Keratinocyte (primary cell): ENCODE measurements at regions not wholly inside any gene's neighbourhood (a gene's known extent, or its start where the extent isn't known, plus 50 kb on each side); places are given as distances from the start of the nearest gene placed in this dataset.

Experiments
- DNase-seq: peaks from one replicate; pipeline ENCODE4 v3.0.0-alpha.2; 2011; ENCODE audit warnings: low read depth, missing footprints, low spot score
- FAIRE-seq: peaks from 2 replicates; lab custom pipeline; 2011; peaks lifted over from hg19 to GRCh38; lab: Jason Lieb, UNC
- H2AFZ ChIP-seq: 2 replicates; pipeline ENCODE4 v1.6.0; 2012; ENCODE audit warnings: low read length, control low read depth, inconsistent platforms; ENCODE audit not compliant: control insufficient read depth
- H3K27ac ChIP-seq: 2 replicates; pipeline ENCODE4 v1.5.1; 2011; ENCODE audit warnings: low read length; ENCODE audit not compliant: control insufficient read depth, insufficient read depth
- H3K27me3 ChIP-seq: 3 replicates; pipeline ENCODE4 v1.6.0; 2011; ENCODE audit warnings: low read length; ENCODE audit not compliant: control insufficient read depth, insufficient read depth; ENCODE audit errors: extremely low read depth
- H3K36me3 ChIP-seq, 2 experiments: 2 replicates in 1 of 2; 3 replicates in 1 of 2; pipeline ENCODE4 v1.5.1; 2011; ENCODE audit warnings: low read length in 2 of 2, mild to moderate bottlenecking in 1 of 2; ENCODE audit not compliant: control insufficient read depth in 2 of 2, insufficient read depth in 2 of 2; ENCODE audit errors: extremely low read depth in 1 of 2
- H3K4me1 ChIP-seq: 3 replicates; pipeline ENCODE4 v1.5.1; 2011; ENCODE audit warnings: low read length; ENCODE audit not compliant: control insufficient read depth, insufficient read depth; ENCODE audit errors: extremely low read depth
- H3K4me2 ChIP-seq: 3 replicates; pipeline ENCODE4 v1.6.0; 2011; ENCODE audit warnings: low read depth, low read length; ENCODE audit not compliant: control insufficient read depth, insufficient read depth; ENCODE audit errors: extremely low read depth
- H3K4me3 ChIP-seq, 3 experiments: fragments of 200-600 bp in 1 of 3; sonication (generic) in 1 of 3; 2 replicates in 2 of 3; 3 replicates in 1 of 3; pipeline ENCODE4 v1.5.1; 2011 to 2016; ENCODE audit warnings: low read length in 3 of 3, mild to moderate bottlenecking in 3 of 3, control low read depth in 2 of 3, inconsistent platforms in 1 of 3, low read depth in 1 of 3, mixed read lengths in 1 of 3, mixed run types in 1 of 3, moderate library complexity in 1 of 3; ENCODE audit not compliant: control insufficient read depth in 2 of 3, insufficient read depth in 2 of 3; ENCODE audit errors: extremely low read depth in 1 of 3
- H3K79me2 ChIP-seq: 2 replicates; pipeline ENCODE4 v1.6.0; 2012; ENCODE audit warnings: low read length; ENCODE audit not compliant: control insufficient read depth, insufficient read depth
- H3K9ac ChIP-seq: 3 replicates; pipeline ENCODE4 v1.6.0; 2011; ENCODE audit warnings: low read length; ENCODE audit not compliant: control insufficient read depth, insufficient read depth; ENCODE audit errors: extremely low read depth
- H3K9me1 ChIP-seq: 3 replicates; pipeline ENCODE4 v1.6.0; 2011; ENCODE audit warnings: low read length; ENCODE audit not compliant: control insufficient read depth, insufficient read depth; ENCODE audit errors: extremely low read depth
- H3K9me3 ChIP-seq: 2 replicates; pipeline ENCODE4 v1.5.1; 2012; ENCODE audit warnings: low read depth, low read length; ENCODE audit not compliant: control insufficient read depth
- H4K20me1 ChIP-seq: 3 replicates; pipeline ENCODE4 v1.6.0; 2011; ENCODE audit warnings: low read length; ENCODE audit not compliant: control insufficient read depth, insufficient read depth; ENCODE audit errors: extremely low read depth
- CTCF ChIP-seq, 3 experiments: IDR thresholded peaks in 1 of 3; conservative IDR thresholded peaks in 1 of 3; optimal IDR thresholded peaks in 1 of 3; 2 replicates in 2 of 3; 3 replicates in 1 of 3; pipeline versions ENCODE3 to v1.5.1; 2011; ENCODE audit warnings: low read length in 3 of 3, mild to moderate bottlenecking in 3 of 3, moderate library complexity in 2 of 3, control low read depth in 1 of 3, inconsistent platforms in 1 of 3; ENCODE audit not compliant: insufficient read depth in 2 of 3; ENCODE audit errors: extremely low read depth in 1 of 3
- EZH2 ChIP-seq: IDR thresholded peaks from one replicate; pipeline ENCODE4 v1.6.1; 2012; ENCODE audit warnings: inconsistent platforms, mild to moderate bottlenecking, low read length, moderate library complexity
- dilution Hi-C: fragments of 300-500 bp; cut with MboI; formaldehyde crosslinking; loops from one replicate; pipeline ENCODE4 v1.7.0; 2020; ENCODE audit warnings: low sequenced_read_pairs; ENCODE audit not compliant: extremely low pct_ligation_motif_present

DNA sequence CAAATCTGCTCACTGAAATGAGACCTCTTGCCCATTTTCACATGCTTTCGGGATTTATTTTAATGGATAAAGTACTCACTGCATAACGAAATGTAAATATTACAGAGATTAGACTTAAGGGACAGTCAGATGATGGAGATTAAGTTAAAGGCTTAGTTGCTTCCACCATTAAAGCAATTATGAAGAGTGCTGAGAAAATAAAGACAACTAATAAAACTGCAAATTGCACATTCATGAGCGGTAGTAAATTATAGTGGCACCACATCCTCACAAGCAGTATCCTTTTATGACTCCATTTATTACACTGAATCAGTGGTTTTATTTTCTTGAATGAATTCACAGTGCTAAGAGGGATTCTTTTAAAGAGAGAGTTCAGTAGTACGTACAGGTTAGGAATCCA lies 76.2 kb upstream of the TMED7 start:
- DNase-seq (no peak), FAIRE-seq (no peak)
- no peak overlapping the region for H3K4me2 ChIP-seq
- no peaks in the 10 kb centered on the region for H3K4me1 ChIP-seq
- no peak overlapping the region for H3K9ac ChIP-seq
- dilution Hi-C loops: no loop called here
- no peak overlapping the region for H3K4me3 ChIP-seq
- TF ChIP-seq EZH2 (no peak), CTCF (optimal IDR thresholded peaks at IDR 0.05 in 1 of 3, IDR thresholded peaks at IDR 0.05 in 1 of 3, conservative IDR thresholded peaks at IDR 0.05 in 1 of 3; ENCODE audit: extremely low read depth in 1 of 3, insufficient read depth in 2 of 3, low read length in 3 of 3) (no peak)
- H3K9me3 ChIP-seq: no peaks in the 10 kb centered on the region
- no peaks in the 10 kb centered on the region for H3K27me3 ChIP-seq
- H3K27ac ChIP-seq: no peak overlapping the region
- H2AFZ ChIP-seq: no peak overlapping the region
- no peaks in the 10 kb centered on the region for H3K36me3 ChIP-seq
- H3K79me2 ChIP-seq: no peaks in the 10 kb centered on the region
- H3K9me1 ChIP-seq: no peaks in the 10 kb centered on the region
- no peaks in the 10 kb centered on the region for H4K20me1 ChIP-seq

- TF ChIP-seq CTCF (optimal IDR thresholded peaks at IDR 0.05 in 1 of 3, IDR thresholded peaks at IDR 0.05 in 1 of 3, conservative IDR thresholded peaks at IDR 0.05 in 1 of 3; ENCODE audit: extremely low read depth in 1 of 3, insufficient read depth in 2 of 3, low read length in 3 of 3) (no peak), EZH2 (no peak)
- no peak overlapping the region for H2AFZ ChIP-seq
- H3K9me3 ChIP-seq: no peaks in the 10 kb centered on the region
- no peak overlapping the region for H3K4me3 ChIP-seq
- H3K9me1 ChIP-seq: no peaks in the 10 kb centered on the region
- H3K27me3 ChIP-seq: no peaks in the 10 kb centered on the region
- H3K79me2 ChIP-seq: no peaks in the 10 kb centered on the region
- H4K20me1 ChIP-seq: no peaks in the 10 kb centered on the region
- H3K9ac ChIP-seq: no peak overlapping the region
- H3K27ac ChIP-seq: no peak overlapping the region
- H3K4me1 ChIP-seq: no peaks in the 10 kb centered on the region
- no peak overlapping the region for H3K4me2 ChIP-seq
- DNase-seq (no peak), FAIRE-seq (no peak)
- no peaks in the 10 kb centered on the region for H3K36me3 ChIP-seq
- dilution Hi-C loops: no loop called here
These were observed 74.1 kb upstream of the TMED7 start for GRCh38 chr5:115699967-115700366.
